ENCODE measurements at regions not wholly inside any gene's neighbourhood (a gene's known extent, or its start where the extent isn't known, plus 50 kb on each side); places are given as distances from the start of the nearest gene placed in this dataset.

DNA sequence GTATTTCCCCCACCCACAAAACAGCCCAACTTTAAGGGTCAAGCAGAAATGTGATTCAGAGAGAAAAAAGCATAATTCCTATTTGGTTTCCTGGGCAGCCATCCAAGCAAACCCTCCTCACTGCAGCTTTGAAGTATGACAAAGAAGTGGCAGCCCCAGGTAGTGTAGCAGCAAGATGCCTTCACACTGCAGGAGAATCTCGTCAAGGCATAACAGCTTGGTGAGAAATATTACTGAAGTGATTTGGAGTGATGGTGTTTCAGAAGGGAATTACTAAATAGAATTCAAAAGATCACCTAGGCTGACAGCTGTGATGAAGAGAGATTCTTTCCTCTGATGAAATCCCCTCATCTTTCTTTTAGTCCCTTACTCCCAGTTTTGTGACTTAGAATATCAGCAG lies 173.9 kb downstream of the PYDC2 start:
- in situ Hi-C loops (cut with MboI; ENCODE audit: low pct_ligation_motif_present in 1 of 4, low pct_unique_long_range_greater_than_20kb in 1 of 4, low sequenced_read_pairs in 3 of 4), result no loop called here
- Histone ChIP-seq H3K27ac (no peak overlapping the region), H3K27me3 (no peaks in the 10 kb centered on the region), H3K4me1 (no peaks in the 10 kb centered on the region), H3K4me3 (no peak overlapping the region), H3K9me3 (no peaks in the 10 kb centered on the region), H3K36me3 (no peaks in the 10 kb centered on the region)
- intact Hi-C loops (cut with DNase I; ENCODE audit: low total_unique reads), result no loop called here
- TF ChIP-seq POLR2AphosphoS5 (IDR thresholded peaks at IDR 0.05) (no peak), POLR2A (IDR thresholded peaks at IDR 0.05) (no peak), EP300 (IDR thresholded peaks at IDR 0.05; ENCODE audit: low read depth) (no peak)
- TF ChIP-seq, protein P1, sequence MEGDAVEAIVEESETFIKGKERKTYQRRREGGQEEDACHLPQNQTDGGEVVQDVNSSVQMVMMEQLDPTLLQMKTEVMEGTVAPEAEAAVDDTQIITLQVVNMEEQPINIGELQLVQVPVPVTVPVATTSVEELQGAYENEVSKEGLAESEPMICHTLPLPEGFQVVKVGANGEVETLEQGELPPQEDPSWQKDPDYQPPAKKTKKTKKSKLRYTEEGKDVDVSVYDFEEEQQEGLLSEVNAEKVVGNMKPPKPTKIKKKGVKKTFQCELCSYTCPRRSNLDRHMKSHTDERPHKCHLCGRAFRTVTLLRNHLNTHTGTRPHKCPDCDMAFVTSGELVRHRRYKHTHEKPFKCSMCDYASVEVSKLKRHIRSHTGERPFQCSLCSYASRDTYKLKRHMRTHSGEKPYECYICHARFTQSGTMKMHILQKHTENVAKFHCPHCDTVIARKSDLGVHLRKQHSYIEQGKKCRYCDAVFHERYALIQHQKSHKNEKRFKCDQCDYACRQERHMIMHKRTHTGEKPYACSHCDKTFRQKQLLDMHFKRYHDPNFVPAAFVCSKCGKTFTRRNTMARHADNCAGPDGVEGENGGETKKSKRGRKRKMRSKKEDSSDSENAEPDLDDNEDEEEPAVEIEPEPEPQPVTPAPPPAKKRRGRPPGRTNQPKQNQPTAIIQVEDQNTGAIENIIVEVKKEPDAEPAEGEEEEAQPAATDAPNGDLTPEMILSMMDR (IDR thresholded peaks at IDR 0.05), result no peak
- WGBS, 2 donors (ENCODE audit: low coverage in 1 of 2), result 47% methylated on average over 1 of the region's 1 CpG; no CpG with 5 or more reads in 1 of the 2 donors
- no peak for DNase-seq

DNA sequence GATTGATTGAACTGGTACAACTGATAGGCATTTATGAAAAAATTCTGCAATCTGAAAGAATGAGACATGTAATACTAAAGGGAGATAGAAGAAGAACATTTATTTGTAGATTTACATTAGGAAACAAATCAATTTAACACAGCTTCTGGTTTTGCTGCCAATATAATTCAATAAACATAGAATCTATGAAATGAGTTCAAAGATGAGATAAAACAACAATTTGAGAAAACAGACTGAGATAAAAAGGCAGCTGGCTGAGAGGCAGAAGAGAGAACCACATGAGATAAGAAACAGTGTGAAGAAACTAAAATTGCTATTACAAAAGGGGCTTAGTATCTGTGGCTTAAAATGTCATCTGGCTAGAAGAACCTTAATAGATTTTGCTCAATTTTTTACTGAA lies 176.6 kb downstream of the PYDC2 start:
- intact Hi-C loops (cut with DNase I; ENCODE audit: low total_unique reads) (no loop called here), in situ Hi-C loops (cut with MboI; ENCODE audit: low pct_ligation_motif_present in 1 of 4, low pct_unique_long_range_greater_than_20kb in 1 of 4, low sequenced_read_pairs in 3 of 4) (no loop called here)
- H3K4me3 ChIP-seq, result no peak overlapping the region
- no peak for DNase-seq
- no peaks in the 10 kb centered on the region for H3K36me3 ChIP-seq
- no peak overlapping the region for H3K27ac ChIP-seq
- H3K9me3 ChIP-seq, result no peaks in the 10 kb centered on the region
- no peaks in the 10 kb centered on the region for H3K4me1 ChIP-seq
- H3K27me3 ChIP-seq, result no peaks in the 10 kb centered on the region
- no peak for TF ChIP-seq POLR2A (IDR thresholded peaks at IDR 0.05)

DNA sequence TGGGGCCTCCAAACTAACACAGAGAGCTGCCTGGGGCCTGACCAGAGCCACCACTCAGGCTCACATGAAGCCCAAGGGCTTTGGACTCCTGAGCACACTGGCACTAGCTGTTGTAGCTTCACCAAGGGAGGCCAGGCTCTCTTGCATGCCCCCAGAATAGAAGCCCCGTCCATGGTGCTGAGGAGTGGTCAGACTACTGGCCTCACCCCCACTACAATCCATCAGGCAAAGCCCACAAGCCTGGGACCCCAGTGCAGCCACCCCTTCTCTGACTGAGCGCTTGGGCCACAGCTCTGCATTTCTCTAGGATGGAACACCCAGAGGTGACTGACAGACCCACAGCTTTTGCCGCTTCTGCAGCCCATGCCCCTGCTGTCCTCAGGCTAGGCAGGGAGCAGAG lies 180.8 kb downstream of the PYDC2 start:
- Histone ChIP-seq H3K27me3 (no peaks in the 10 kb centered on the region), H3K36me3 (no peaks in the 10 kb centered on the region), H3K4me3 (no peak overlapping the region), H3K9me3 (no peaks in the 10 kb centered on the region), H3K4me1 (no peaks in the 10 kb centered on the region), H3K27ac (no peak overlapping the region)
- in situ Hi-C loops (cut with MboI; ENCODE audit: low pct_ligation_motif_present in 1 of 4, low pct_unique_long_range_greater_than_20kb in 1 of 4, low sequenced_read_pairs in 3 of 4) (no loop called here), intact Hi-C loops (cut with DNase I; ENCODE audit: low total_unique reads) (no loop called here)
- TF ChIP-seq POLR2A (IDR thresholded peaks at IDR 0.05) (no peak), POLR2AphosphoS5 (IDR thresholded peaks at IDR 0.05) (no peak), EP300 (IDR thresholded peaks at IDR 0.05; ENCODE audit: low read depth) (no peak)
- TF ChIP-seq, protein P1 (IDR thresholded peaks at IDR 0.05), result no peak
- WGBS, 2 donors (ENCODE audit: low coverage in 1 of 2), result 89% methylated on average over 3 of the region's 3 CpGs; no CpG with 5 or more reads in 1 of the 2 donors
- no peak for DNase-seq

DNA sequence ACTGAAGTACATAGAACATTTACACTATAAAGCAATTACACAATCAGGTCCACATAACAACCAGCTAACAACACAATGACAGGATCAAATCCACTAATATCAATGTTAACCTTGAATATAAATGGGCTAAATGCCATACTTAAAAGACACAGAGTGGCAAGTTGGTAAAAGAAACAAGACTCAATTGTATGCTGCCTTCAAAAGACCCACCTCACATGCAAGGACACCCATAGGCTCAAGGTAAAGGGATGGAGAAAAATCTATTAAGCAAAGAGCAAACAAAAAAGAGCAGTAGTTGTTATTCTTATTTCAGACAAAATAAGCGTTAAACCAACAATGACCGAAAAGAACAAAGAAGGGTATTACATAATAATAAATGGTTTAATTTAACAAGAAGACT lies 183.3 kb downstream of the PYDC2 start:
- TF ChIP-seq POLR2A (IDR thresholded peaks at IDR 0.05) (no peak), EP300 (IDR thresholded peaks at IDR 0.05; ENCODE audit: low read depth) (no peak), POLR2AphosphoS5 (IDR thresholded peaks at IDR 0.05) (no peak)
- TF ChIP-seq, protein P1 (IDR thresholded peaks at IDR 0.05), result no peak
- no peak overlapping the region for H3K27ac ChIP-seq
- 90 to 95% methylated on average over 2 of the region's 2 CpGs for WGBS, 2 donors (ENCODE audit: low coverage in 1 of 2)
- no peaks in the 10 kb centered on the region for H3K36me3 ChIP-seq
- no peaks in the 10 kb centered on the region for H3K4me1 ChIP-seq
- no peak for DNase-seq
- no peaks in the 10 kb centered on the region for H3K9me3 ChIP-seq
- in situ Hi-C loops (cut with MboI; ENCODE audit: low pct_ligation_motif_present in 1 of 4, low pct_unique_long_range_greater_than_20kb in 1 of 4, low sequenced_read_pairs in 3 of 4) (no loop called here), intact Hi-C loops (cut with DNase I; ENCODE audit: low total_unique reads) (no loop called here)
- H3K4me3 ChIP-seq, result no peak overlapping the region
- H3K27me3 ChIP-seq, result no peaks in the 10 kb centered on the region

DNA sequence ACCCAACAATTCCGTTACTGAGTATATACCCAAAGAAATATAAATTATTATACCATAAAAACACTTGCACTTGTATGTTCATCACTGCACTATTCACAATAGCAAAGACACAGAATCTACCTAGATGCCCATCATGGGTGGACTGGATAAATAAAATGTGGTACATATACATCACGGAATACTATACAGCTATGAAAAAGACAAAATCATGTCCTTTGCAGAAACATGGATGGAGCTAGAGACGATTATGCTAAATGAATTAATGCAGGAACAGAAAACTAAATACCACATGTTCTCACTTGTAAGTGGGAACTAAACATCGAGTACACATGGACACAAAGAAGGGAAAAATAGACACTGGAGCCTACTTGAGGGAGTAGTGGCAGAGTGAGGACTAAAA lies 185.3 kb downstream of the PYDC2 start:
- no peak for DNase-seq
- intact Hi-C loops (cut with DNase I; ENCODE audit: low total_unique reads), result no loop called here
- H3K9me3 ChIP-seq, result no peaks in the 10 kb centered on the region
- no peaks in the 10 kb centered on the region for H3K27me3 ChIP-seq
- no peak overlapping the region for H3K4me3 ChIP-seq
- no peaks in the 10 kb centered on the region for H3K4me1 ChIP-seq
- H3K27ac ChIP-seq, result no peak overlapping the region
- H3K36me3 ChIP-seq, result no peaks in the 10 kb centered on the region
- no peak for TF ChIP-seq POLR2AphosphoS5 (IDR thresholded peaks at IDR 0.05)
- no peak for TF ChIP-seq POLR2A (IDR thresholded peaks at IDR 0.05)
- TF ChIP-seq EP300 (IDR thresholded peaks at IDR 0.05; ENCODE audit: low read depth), result no peak
- TF ChIP-seq, protein P1 (IDR thresholded peaks at IDR 0.05), result no peak
- 85 to 89% methylated on average over 4 of the region's 4 CpGs for WGBS, 2 donors (ENCODE audit: low coverage in 1 of 2)
- in situ Hi-C loops (cut with MboI; ENCODE audit: low pct_ligation_motif_present in 1 of 4, low pct_unique_long_range_greater_than_20kb in 1 of 4, low sequenced_read_pairs in 3 of 4), result no loop called here

All from transverse colon (tissue), 4 donors.